ENCODE measurements at regions not wholly inside any gene's neighbourhood (a gene's known extent, or its start where the extent isn't known, plus 50 kb on each side); places are given as distances from the start of the nearest gene placed in this dataset.

DNA sequence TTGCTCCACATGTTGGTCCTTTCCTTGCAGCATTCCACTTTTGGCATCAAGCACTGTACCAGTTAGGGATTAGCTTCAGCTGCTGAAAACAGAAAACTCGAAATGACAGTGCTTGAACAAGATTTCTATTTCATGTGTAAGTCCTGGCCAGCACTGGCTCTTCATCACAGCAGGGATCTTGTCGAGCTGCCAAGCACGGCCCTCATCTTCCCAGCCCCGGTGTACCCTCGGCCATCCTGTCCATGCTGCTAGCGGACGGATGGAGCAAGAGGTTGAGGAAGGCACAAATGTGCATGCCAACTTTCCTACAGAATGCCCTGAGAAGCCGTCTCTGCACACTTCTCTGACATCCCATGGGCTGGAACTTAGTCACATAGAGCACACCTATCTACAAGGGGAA is 130.6 kb downstream of the TENT4A start:
- 78% methylated on average over 8 of the region's 8 CpGs; no CpG with 5 or more reads in 1 of the 2 experiments for WGBS, 2 experiments (ENCODE audit: extremely low coverage in 1 of 2, insufficient coverage in 1 of 2, insufficient read length in 1 of 2, insufficient replicate concordance in 2 of 2, low coverage in 1 of 2, low lambda C conversion rate in 2 of 2, missing lambda C conversion rate in 1 of 2)
- no peaks in the 10 kb centered on the region for H3K23me2 ChIP-seq (ENCODE audit: low read depth, low read length)
- TF ChIP-seq SIN3A (conservative IDR thresholded peaks at IDR 0.05 in 1 of 2, IDR thresholded peaks at IDR 0.05 in 1 of 2; ENCODE audit: low read depth in 1 of 2, low read length in 2 of 2): no peak
- no peak for TF ChIP-seq TCF12 (IDR thresholded peaks at IDR 0.05; ENCODE audit: low read depth, low read length)
- TF ChIP-seq CBX5 (IDR thresholded peaks at IDR 0.05; ENCODE audit: low read depth, low read length): no peak
- no peak for TF ChIP-seq KDM5A (IDR thresholded peaks at IDR 0.05; ENCODE audit: low read length)
- TF ChIP-seq CREB1 (IDR thresholded peaks at IDR 0.05): no peak
- no peak for TF ChIP-seq SIRT6 (IDR thresholded peaks at IDR 0.05; ENCODE audit: low read length)
- TF ChIP-seq, protein P1, sequence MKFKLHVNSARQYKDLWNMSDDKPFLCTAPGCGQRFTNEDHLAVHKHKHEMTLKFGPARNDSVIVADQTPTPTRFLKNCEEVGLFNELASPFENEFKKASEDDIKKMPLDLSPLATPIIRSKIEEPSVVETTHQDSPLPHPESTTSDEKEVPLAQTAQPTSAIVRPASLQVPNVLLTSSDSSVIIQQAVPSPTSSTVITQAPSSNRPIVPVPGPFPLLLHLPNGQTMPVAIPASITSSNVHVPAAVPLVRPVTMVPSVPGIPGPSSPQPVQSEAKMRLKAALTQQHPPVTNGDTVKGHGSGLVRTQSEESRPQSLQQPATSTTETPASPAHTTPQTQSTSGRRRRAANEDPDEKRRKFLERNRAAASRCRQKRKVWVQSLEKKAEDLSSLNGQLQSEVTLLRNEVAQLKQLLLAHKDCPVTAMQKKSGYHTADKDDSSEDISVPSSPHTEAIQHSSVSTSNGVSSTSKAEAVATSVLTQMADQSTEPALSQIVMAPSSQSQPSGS (IDR thresholded peaks at IDR 0.05; ENCODE audit: low read length): no peak
- TF ChIP-seq NANOG (IDR thresholded peaks at IDR 0.05; ENCODE audit: insufficient read depth, low read depth, low read length, poor library complexity, severe bottlenecking): no peak
- TF ChIP-seq RFX5 (IDR thresholded peaks at IDR 0.05; ENCODE audit: borderline replicate concordance, low read depth, low read length): no peak
- no peak for TF ChIP-seq JUN (IDR thresholded peaks at IDR 0.05; ENCODE audit: low read depth, low read length)
- no peak for TF ChIP-seq EGR1 (IDR thresholded peaks at IDR 0.05; ENCODE audit: borderline replicate concordance, low read depth, low read length)
- TF ChIP-seq TEAD4 (IDR thresholded peaks at IDR 0.05; ENCODE audit: low read depth, low read length): no peak
- TF ChIP-seq TAF1 (IDR thresholded peaks at IDR 0.05; ENCODE audit: low read depth, low read length): no peak
- no peak for TF ChIP-seq CHD2 (IDR thresholded peaks at IDR 0.05; ENCODE audit: low read length)

More for the DNA sequence above, 130.6 kb downstream of the TENT4A start:
- H3K23ac ChIP-seq (ENCODE audit: insufficient read length): no peak overlapping the region
- H3K27ac ChIP-seq (ENCODE audit: low read depth, low read length): no peak overlapping the region
- no peak overlapping the region for H2BK12ac ChIP-seq (ENCODE audit: low read depth, low read length)
- H2BK15ac ChIP-seq (ENCODE audit: low read length): no peak overlapping the region
- H3K4ac ChIP-seq (replicated peaks; ENCODE audit: insufficient read length, low read depth, low read length): no peak overlapping the region
- no peak overlapping the region for H3K4me2 ChIP-seq (ENCODE audit: insufficient read depth in 1 of 2, low read depth in 2 of 2, low read length in 2 of 2)
- H2BK20ac ChIP-seq (ENCODE audit: low read length): no peak overlapping the region
- no peaks in the 10 kb centered on the region for H3K36me3 ChIP-seq (ENCODE audit: control insufficient read depth in 2 of 4, insufficient read depth in 4 of 4, low read length in 3 of 4)
- no peaks in the 10 kb centered on the region; a peak in 1 of 7 replicates for H3K27me3 ChIP-seq (replicated peaks in 1 of 4; ENCODE audit: control insufficient read depth in 3 of 4, extremely low read depth in 1 of 4, insufficient read depth in 3 of 4, low read length in 3 of 4)
- no peak overlapping the region for H3K18ac ChIP-seq (ENCODE audit: extremely low read depth, low read length)
- H3K79me2 ChIP-seq (ENCODE audit: control insufficient read depth in 1 of 2, insufficient read depth in 2 of 2, low read length in 2 of 2): no peaks in the 10 kb centered on the region
- DNase-seq (ENCODE audit: low read depth in 1 of 2, low spot score in 2 of 2) (no peak), FAIRE-seq (no peak)
- H4K8ac ChIP-seq (ENCODE audit: extremely low read depth, insufficient read depth, low read length): no peak overlapping the region
- H2AFZ ChIP-seq (ENCODE audit: low read length): no peak overlapping the region
- POLR2A ChIA-PET (ENCODE audit: partially characterized antibody): no interaction called here
- H4K20me1 ChIP-seq (replicated peaks in 1 of 2; ENCODE audit: control insufficient read depth in 1 of 2, insufficient read depth in 2 of 2, low read length in 2 of 2): no peaks in the 10 kb centered on the region
- H4K5ac ChIP-seq (ENCODE audit: insufficient read length, low read depth, low read length): no peak overlapping the region
- no peak overlapping the region for H4K91ac ChIP-seq (replicated peaks; ENCODE audit: insufficient read length, low read length)
- H3K14ac ChIP-seq (ENCODE audit: insufficient read length): no peak overlapping the region
- H3K4me3 ChIP-seq (ENCODE audit: extremely low read depth in 1 of 4, insufficient read depth in 2 of 4, low read depth in 3 of 4, low read length in 4 of 4): no peak overlapping the region
- no peaks in the 10 kb centered on the region; a peak in 1 of 7 replicates for H3K4me1 ChIP-seq (replicated peaks in 1 of 4; ENCODE audit: control insufficient read depth in 3 of 4, insufficient read depth in 4 of 4, low read length in 3 of 4)
- no peak overlapping the region for H3K9ac ChIP-seq (replicated peaks in 1 of 4; ENCODE audit: extremely low read depth in 1 of 4, low read depth in 3 of 4, low read length in 3 of 4)
- CTCF ChIA-PET (ENCODE audit: partially characterized antibody): interaction anchor here (0.6 to 1.3 kb wide), 2 partner anchors 24 to 54 kb away, joined by 3 read pairs; no protein-coding TSS in a partner anchor
- H2BK120ac ChIP-seq (replicated peaks; ENCODE audit: low read depth, low read length): no peak overlapping the region
- no peak overlapping the region for H2BK5ac ChIP-seq (ENCODE audit: low read depth, low read length)
- no peaks in the 10 kb centered on the region for H3K79me1 ChIP-seq (ENCODE audit: low read depth, low read length)
- no peak overlapping the region for H2AK5ac ChIP-seq (ENCODE audit: low read depth, low read length)
- H3K9me3 ChIP-seq (ENCODE audit: insufficient read depth in 2 of 2, low read depth in 1 of 2, low read length in 1 of 2): peaks cover 0 to 3% of the 10 kb centered on the region in 2 experiments; a peak in 1 of 4 replicates
- no peak overlapping the region for H3K56ac ChIP-seq (replicated peaks; ENCODE audit: insufficient read length, low read depth, low read length)

All from H1 (cell line).